ENCODE measurements at regions not wholly inside any gene's neighbourhood (a gene's known extent, or its start where the extent isn't known, plus 50 kb on each side); places are given as distances from the start of the nearest gene placed in this dataset.

DNA sequence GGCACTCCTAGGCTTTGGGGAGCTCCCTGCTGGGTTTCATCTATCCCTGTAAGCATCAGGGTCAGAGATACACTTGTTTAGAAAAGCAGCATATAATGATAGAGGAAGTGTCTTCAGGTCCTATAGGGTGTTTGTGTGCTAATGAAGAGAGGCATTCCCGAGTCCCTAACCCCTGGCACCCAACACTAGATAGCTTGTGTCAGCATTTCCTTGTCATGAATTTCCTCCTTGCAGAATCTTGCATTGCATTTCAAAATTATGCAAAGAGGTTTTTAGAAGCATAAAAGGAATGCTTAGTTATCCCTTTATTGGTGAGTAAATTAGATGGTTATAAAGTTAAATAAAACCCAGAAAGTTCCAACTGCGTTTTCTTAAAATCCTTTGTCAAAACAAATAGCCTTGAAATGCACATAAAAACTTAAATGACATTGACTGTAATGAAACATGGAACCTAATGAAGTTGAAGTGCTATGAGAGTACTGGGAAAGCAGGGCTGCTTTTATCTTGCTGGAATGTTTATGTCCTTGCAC lies 63.7 kb upstream of the LHCGR start:
- Histone ChIP-seq H2BK5ac (ENCODE audit: low read depth, low read length) (no peak overlapping the region), H3K9me3 (ENCODE audit: insufficient read depth in 2 of 2, low read depth in 1 of 2, low read length in 1 of 2) (no peaks in the 10 kb centered on the region), H3K56ac (replicated peaks; ENCODE audit: insufficient read length, low read depth, low read length) (no peak overlapping the region), H2BK120ac (replicated peaks; ENCODE audit: low read depth, low read length) (no peak overlapping the region), H4K91ac (replicated peaks; ENCODE audit: insufficient read length, low read length) (no peak overlapping the region), H4K5ac (ENCODE audit: insufficient read length, low read depth, low read length) (no peak overlapping the region), H3K27ac (ENCODE audit: low read depth, low read length) (no peak overlapping the region), H3K9ac (replicated peaks in 1 of 4; ENCODE audit: extremely low read depth in 1 of 4, low read depth in 3 of 4, low read length in 3 of 4) (no peak overlapping the region), H3K23ac (ENCODE audit: insufficient read length) (no peak overlapping the region), H2BK12ac (ENCODE audit: low read depth, low read length) (no peak overlapping the region), H3K4ac (replicated peaks; ENCODE audit: insufficient read length, low read depth, low read length) (no peak overlapping the region), H3K27me3 (replicated peaks in 1 of 4; ENCODE audit: control insufficient read depth in 3 of 4, extremely low read depth in 1 of 4, insufficient read depth in 3 of 4, low read length in 3 of 4) (no peaks in the 10 kb centered on the region), H3K14ac (ENCODE audit: insufficient read length) (no peak overlapping the region), H3K18ac (ENCODE audit: extremely low read depth, low read length) (no peak overlapping the region), H2BK15ac (ENCODE audit: low read length) (no peak overlapping the region), H2AFZ (ENCODE audit: low read length) (no peak overlapping the region), H3K4me3 (ENCODE audit: extremely low read depth in 1 of 4, insufficient read depth in 2 of 4, low read depth in 3 of 4, low read length in 4 of 4) (no peak overlapping the region), H3K79me2 (ENCODE audit: control insufficient read depth in 1 of 2, insufficient read depth in 2 of 2, low read length in 2 of 2) (no peaks in the 10 kb centered on the region), H3K23me2 (ENCODE audit: low read depth, low read length) (no peaks in the 10 kb centered on the region), H2AK5ac (ENCODE audit: low read depth, low read length) (no peak overlapping the region), H3K4me1 (replicated peaks in 1 of 4; ENCODE audit: control insufficient read depth in 3 of 4, insufficient read depth in 4 of 4, low read length in 3 of 4) (no peaks in the 10 kb centered on the region; a peak in 1 of 7 replicates), H3K36me3 (ENCODE audit: control insufficient read depth in 2 of 4, insufficient read depth in 4 of 4, low read length in 3 of 4) (no peaks in the 10 kb centered on the region), H2BK20ac (ENCODE audit: low read length) (no peak overlapping the region), H4K20me1 (replicated peaks in 1 of 2; ENCODE audit: control insufficient read depth in 1 of 2, insufficient read depth in 2 of 2, low read length in 2 of 2) (no peaks in the 10 kb centered on the region), H4K8ac (ENCODE audit: extremely low read depth, insufficient read depth, low read length) (no peak overlapping the region), H3K4me2 (ENCODE audit: insufficient read depth in 1 of 2, low read depth in 2 of 2, low read length in 2 of 2) (no peak overlapping the region), H3K79me1 (ENCODE audit: low read depth, low read length) (no peaks in the 10 kb centered on the region)
- FAIRE-seq: no peak
- 83% methylated on average over 2 of the region's 2 CpGs; no CpG with 5 or more reads in 1 of the 2 experiments for WGBS, 2 experiments (ENCODE audit: extremely low coverage in 1 of 2, insufficient coverage in 1 of 2, insufficient read length in 1 of 2, insufficient replicate concordance in 2 of 2, low coverage in 1 of 2, low lambda C conversion rate in 2 of 2, missing lambda C conversion rate in 1 of 2)
- POLR2A ChIA-PET (ENCODE audit: partially characterized antibody): no interaction called here
- no peak for DNase-seq (ENCODE audit: low read depth in 1 of 2, low spot score in 2 of 2)
- CTCF ChIA-PET (ENCODE audit: partially characterized antibody): interaction anchor here (1.3 kb wide), 1 partner anchor 127 kb away, joined by 6 read pairs; no protein-coding TSS in a partner anchor
- TF ChIP-seq RFX5 (IDR thresholded peaks at IDR 0.05; ENCODE audit: borderline replicate concordance, low read depth, low read length): no peak
- no peak for TF ChIP-seq KDM1A (IDR thresholded peaks at IDR 0.05; ENCODE audit: borderline replicate concordance, low read length)
- TF ChIP-seq, protein P1, sequence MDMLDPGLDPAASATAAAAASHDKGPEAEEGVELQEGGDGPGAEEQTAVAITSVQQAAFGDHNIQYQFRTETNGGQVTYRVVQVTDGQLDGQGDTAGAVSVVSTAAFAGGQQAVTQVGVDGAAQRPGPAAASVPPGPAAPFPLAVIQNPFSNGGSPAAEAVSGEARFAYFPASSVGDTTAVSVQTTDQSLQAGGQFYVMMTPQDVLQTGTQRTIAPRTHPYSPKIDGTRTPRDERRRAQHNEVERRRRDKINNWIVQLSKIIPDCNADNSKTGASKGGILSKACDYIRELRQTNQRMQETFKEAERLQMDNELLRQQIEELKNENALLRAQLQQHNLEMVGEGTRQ (IDR thresholded peaks at IDR 0.05; ENCODE audit: low read length): no peak
- TF ChIP-seq KDM4A (IDR thresholded peaks at IDR 0.05; ENCODE audit: low read depth, low read length, severe bottlenecking): no peak
- no peak for TF ChIP-seq EP300 (IDR thresholded peaks at IDR 0.05; ENCODE audit: borderline replicate concordance in 1 of 2, low read depth in 2 of 2, low read length in 2 of 2)
- TF ChIP-seq EZH2 (IDR thresholded peaks at IDR 0.05; ENCODE audit: low read depth, low read length, severe bottlenecking): no peak
- TF ChIP-seq, protein P2, sequence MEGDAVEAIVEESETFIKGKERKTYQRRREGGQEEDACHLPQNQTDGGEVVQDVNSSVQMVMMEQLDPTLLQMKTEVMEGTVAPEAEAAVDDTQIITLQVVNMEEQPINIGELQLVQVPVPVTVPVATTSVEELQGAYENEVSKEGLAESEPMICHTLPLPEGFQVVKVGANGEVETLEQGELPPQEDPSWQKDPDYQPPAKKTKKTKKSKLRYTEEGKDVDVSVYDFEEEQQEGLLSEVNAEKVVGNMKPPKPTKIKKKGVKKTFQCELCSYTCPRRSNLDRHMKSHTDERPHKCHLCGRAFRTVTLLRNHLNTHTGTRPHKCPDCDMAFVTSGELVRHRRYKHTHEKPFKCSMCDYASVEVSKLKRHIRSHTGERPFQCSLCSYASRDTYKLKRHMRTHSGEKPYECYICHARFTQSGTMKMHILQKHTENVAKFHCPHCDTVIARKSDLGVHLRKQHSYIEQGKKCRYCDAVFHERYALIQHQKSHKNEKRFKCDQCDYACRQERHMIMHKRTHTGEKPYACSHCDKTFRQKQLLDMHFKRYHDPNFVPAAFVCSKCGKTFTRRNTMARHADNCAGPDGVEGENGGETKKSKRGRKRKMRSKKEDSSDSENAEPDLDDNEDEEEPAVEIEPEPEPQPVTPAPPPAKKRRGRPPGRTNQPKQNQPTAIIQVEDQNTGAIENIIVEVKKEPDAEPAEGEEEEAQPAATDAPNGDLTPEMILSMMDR (IDR thresholded peaks at IDR 0.05; ENCODE audit: control extremely low read depth in 1 of 3, insufficient read depth in 1 of 3, low read depth in 1 of 3, low read length in 3 of 3): no peak
- TF ChIP-seq, protein P3, sequence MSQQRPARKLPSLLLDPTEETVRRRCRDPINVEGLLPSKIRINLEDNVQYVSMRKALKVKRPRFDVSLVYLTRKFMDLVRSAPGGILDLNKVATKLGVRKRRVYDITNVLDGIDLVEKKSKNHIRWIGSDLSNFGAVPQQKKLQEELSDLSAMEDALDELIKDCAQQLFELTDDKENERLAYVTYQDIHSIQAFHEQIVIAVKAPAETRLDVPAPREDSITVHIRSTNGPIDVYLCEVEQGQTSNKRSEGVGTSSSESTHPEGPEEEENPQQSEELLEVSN (IDR thresholded peaks at IDR 0.05): no peak
- TF ChIP-seq CREB1 (IDR thresholded peaks at IDR 0.05): no peak
